RPMI8226 (cell line): ENCODE measurements at regions not wholly inside any gene's neighbourhood (a gene's known extent, or its start where the extent isn't known, plus 50 kb on each side); places are given as distances from the start of the nearest gene placed in this dataset.
A peak's percentile ranks its signal among the peaks of the same experiment; 100 is the strongest.
"Not testable (repeated sequence)": the region's sequence is repeated elsewhere in the genome, so short reads cannot be mapped to it uniquely, and the experiment has no call there.

Experiments used
- DNase-seq: peaks from one replicate; pipeline ENCODE4 v3.0.0-alpha.2; 2015

DNA sequence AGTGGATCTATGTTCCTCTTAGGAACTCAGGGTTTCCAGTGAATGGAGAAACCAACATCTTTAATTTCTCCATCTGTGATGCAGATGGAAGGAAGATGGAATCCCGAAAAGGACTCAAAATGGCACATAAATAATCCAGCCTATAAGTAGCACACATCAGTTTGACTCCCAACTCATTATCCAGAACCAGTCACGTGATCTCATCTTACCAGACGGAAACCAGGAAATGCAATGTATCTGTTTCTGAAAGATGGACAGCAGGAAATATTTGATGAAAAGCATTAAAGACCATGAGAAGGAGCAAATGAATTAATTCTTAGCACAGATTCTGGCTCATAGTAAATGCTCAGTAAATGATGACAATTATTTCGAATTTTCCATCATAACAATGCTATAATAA is 443.1 kb upstream of the FMR1 start:
- no peak for DNase-seq

DNA sequence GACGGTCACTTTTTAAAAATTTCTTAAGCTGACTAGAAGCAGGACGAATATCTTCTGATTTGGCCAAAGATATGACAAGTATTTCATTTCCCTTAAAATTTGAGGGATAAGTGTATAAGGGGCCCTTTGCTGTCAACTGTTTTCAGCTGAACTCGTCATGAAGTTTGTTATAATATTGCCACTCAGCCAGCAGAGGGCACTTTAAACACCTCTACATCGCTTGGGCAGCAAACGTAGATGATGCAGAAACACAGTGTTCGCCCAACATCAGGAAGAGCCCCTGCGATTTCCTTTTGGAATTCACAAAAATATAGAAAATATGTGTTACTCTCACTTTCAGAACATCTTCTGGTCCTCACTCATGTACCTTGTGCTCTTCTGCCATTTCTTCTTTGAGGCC is 435.7 kb upstream of the FMR1 start:
- DNase-seq: peak; percentile 33

DNA sequence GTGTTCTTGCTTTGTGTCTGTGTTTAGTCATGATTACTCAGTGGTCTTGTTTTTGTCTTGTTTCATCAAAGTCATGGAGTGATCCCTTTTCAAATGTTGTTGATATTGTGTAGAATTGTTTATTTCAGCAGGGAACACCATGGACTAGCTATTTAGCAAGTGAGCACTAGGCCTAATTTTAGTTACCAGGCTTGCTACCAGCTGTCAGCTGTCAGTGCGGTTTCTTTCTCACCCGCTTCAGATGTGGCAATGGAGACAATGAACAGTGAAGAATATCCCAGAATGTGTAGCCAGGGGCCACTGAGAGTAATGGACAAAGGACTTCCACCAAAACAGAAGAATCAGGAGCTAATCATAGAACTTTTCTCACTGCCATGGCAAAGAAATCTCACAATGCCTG is 432.8 kb upstream of the FMR1 start:
- no peak for DNase-seq

DNA sequence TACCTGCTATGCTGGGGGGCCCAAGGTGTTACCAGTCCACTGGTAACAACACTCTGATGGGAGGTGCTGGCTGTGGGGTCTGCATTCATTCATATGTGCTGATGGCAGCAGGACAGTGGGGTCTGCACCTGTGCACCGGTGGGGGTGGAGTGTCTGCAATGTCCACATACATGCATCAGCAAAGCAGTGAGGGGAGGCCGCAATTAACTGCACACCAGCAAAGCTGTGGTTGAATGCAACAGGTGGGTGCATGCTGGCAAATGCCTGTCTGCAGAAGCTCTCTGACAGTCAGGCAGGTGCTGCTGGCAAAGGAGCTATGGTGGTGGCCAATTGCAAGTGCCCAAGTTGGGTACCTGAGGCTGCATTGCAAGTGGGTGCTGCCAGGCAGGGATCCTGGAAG is 426.5 kb upstream of the FMR1 start:
- no peak for DNase-seq

DNA sequence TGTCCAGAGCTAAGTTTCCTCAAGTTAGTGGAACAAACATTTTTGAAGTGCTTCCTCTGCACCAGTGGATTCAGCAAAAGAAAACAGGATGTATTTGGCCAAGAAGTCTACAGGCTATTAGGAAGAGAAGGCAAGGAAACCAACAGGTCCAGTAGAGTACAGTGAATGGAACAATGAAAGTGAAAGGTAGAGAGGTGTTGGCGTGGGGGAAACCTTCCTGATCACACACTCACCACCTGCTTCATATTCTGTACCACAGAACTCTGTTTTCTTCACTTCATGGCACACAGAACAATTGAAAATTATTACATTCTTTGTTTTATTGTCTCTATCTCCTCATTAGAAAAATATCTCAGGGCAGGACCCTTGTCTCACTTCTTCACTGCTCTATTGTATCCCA is 417.4 kb upstream of the FMR1 start:
- no peak for DNase-seq

DNA sequence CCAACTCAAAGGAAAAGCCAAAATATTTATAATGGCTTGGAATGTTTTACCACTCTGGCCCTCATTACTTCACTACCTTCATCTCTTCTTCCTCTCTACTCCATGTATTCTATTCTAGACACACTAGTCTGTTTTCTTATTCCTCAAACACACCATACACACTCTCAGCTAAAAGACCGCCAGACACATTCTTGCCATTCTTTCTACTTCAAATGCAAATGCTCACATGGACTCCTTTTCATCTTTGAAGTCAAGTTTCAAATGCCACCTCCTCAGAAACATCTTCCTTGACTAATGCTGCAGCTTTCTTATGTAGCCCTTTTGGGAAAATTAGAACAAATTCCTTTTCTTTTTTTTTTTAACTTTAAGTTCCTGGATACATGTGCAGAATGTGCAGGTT is 412.9 kb upstream of the FMR1 start:
- no peak for DNase-seq

DNA sequence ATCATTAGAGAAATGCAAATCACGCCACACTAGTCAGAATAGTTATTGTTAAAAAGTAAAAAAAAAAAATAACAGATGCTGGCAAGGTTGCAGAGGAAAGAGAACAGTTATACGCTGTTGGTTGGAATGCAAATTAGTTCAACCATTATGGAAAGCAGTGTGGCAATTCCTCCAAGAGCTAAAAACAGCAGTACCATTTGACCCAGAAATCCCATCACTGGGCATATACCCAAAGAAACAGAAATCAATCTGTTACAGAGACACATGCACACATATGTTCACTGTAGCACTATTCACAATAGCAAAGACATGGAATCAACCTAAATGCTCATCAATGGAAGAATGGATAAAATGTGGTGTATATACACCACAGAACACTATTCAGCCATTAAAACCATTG is 388.7 kb upstream of the FMR1 start:
- no peak for DNase-seq

DNA sequence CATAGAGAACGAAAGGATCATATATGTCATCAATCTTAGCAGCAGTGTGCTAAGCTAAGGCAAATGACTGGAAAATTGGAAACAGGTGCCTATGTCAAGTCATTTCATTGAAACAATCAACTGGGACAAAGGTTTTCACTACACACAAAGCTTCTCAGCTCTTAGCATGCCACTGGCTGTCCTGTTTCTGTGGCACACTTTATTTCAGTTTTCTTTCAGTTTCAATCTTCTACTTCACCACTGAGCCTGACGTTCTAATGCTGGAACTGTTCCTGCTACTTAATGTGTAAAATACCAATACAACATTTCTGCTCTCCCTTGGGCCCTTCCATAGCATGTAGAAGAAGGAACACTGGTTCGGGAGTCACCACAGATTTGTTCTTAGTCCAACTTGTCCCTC is 378.3 kb upstream of the FMR1 start:
- no peak for DNase-seq

DNA sequence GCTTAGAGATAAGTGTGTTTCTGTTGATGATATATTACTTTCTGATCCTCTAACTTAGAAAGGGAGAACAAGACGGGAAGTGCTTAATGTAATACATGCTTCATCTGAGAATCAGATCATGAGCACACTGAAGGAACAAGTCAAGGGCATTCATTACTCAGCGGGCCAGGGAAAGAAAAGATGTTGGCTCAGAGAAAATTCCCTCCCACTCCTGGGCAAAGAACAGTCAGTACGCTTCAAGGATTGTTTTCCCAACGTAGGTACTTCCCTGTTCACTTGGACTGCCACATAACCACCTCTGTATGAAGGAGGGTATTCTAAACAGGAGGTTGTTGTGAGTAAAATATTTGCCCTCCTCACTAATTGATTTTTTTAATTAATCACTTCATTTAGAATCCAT is 374.5 kb upstream of the FMR1 start:
- DNase-seq: no peak

DNA sequence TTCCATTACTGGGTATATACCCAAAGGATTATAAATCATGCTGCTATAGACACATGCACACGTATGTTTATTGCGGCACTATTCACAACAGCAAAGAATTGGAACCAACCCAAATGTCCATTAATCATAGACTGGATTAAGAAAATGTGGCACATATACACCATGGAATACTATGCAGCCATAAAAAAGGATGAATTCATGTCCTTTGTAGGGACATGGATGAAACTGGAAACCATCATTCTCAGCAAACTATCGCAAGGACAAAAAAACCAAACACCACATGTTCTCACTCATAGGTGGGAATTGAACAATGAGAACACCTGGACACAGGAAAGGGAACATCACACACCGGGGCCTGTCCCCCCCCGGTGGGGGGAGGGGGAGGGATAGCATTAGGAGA is 363.7 kb upstream of the FMR1 start:
- DNase-seq: not testable (repeated sequence)

DNA sequence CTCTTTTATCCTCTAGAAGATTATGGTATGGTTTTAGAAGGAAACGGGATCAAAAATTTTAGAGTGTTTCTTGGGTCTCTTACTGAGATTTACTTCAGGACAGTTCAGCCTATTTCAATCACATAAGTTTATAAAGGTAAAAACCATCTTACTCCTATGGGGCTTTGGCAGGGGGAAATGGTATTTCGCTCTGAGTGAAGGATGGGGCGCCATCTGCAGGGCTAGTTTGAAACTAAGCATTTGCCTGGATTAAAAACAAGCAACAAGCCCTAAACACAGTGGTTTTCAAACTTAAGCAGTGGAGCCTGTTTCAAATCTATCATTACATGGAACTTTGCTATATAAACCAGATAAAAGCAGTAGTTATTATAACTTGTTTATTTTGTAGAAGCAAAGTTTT is 361.5 kb upstream of the FMR1 start:
- peak; percentile 24 for DNase-seq

DNA sequence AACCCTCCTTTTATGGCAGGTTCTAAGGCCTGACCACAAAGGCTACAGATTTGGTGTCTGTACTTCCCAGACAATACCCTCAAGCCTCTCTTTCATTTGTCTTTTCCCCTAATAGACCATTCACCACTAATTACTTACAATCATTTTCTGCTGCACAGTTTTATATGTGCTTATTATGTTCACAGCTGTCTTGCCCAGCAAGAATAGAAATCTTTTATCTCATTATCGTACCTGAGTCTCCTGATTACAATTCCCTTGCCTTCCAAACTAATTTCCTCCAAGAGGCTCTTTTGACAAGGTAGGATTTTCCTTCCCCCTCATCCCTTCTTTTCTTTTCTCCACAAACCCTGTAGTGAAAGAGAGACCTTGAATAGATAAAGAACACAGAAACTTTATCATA is 352.5 kb upstream of the FMR1 start:
- DNase-seq: no peak

DNA sequence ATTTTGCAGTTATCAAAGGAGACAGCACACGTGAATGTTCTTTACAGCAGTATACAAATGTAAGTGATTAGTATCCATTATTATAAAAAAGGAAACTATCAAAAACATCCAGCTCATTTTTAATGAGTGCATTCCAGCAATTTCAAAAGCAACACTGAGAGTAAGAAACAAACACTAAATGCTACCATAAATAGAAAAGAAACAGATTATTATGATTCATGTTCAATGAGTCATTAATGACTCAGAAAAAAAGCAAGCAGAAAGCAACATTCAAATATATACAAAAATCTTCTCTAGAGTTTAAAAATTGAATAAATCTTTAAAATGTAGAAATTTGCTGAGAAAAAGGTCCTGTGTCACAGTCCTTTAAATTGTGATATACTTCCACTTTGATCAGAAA is 346.5 kb upstream of the FMR1 start:
- DNase-seq: no peak

DNA sequence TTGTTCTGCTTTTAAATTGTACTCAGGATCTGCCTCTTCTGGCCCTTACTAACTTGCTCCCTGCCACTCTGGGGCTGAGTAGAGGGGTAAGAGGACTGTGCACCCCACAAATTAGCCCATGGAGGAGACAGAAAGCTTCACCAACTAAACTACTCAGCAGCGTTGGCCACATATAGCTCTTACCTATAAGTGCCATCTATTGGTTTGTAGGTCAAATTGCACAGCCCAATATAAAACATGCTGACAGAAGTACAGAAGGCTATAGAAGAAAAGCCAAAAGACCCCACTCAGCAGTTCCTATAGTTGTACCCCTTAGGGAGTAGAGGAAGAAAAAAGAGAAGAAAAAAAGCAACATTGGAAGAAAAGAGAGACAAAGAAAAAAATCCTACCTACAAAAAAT is 341.2 kb upstream of the FMR1 start:
- no peak for DNase-seq

DNA sequence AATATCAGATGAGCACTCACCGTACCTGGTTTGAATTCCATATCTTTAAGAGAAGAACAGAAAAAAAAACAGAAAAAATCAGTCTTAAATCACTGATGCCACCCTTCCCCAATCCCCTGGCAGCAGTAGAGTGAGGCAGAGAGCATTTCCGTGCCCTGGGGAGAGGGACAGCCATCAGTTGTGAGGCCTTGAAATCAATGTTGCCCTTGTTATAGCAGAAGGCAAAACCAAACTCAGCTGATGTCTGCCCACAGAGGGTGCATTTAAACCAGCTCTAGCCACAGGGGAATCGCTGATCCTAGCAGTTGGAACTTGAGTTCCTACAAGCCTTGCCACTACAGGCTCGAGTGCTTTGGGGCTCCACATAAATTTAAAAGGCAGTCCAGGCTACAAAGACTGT is 338.5 kb upstream of the FMR1 start:
- DNase-seq: no peak

DNA sequence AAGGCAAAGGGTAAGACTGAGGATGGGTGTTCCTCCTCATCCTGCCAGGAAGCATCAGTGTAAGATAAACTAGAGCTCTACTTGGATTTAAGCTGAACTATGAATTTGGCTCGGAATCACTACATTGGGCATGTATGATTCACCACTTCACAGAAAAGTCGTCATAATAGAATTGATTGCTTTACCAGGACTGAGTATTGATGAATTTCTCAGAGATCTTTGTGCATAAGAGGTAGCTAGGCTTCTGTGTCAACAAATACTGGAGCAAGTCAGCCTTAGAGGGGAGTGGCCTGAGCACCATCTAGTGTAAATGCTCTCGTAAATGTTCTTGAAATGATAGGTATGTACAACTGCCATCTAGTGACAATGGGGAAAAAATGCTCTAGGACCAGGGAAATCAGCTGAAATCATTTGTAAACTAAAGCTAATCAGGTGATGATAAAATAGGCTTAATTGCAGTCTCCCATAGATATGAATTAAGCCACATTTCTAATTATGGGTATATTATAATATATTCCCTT is 309.5 kb upstream of the FMR1 start:
- DNase-seq: peak; percentile 7

DNA sequence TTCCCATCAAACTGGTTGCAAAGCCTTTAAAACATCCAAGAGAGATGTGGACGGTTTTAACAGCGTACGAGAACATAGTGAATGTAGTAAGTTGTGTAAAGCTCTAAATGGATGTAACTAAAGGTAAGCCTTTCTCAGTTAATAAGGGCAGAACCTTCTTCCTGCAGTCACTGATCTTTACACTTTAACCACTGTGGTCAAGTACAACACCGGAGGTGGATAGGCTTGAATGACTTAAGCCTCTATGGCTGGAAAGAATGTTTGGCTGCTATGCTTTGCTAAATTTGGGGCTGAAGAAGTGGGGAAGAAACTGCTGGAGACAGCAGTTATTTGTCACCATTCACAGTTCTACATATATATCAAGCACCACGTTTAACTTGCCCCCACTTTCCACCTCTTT is 285.1 kb upstream of the FMR1 start:
- DNase-seq: no peak

DNA sequence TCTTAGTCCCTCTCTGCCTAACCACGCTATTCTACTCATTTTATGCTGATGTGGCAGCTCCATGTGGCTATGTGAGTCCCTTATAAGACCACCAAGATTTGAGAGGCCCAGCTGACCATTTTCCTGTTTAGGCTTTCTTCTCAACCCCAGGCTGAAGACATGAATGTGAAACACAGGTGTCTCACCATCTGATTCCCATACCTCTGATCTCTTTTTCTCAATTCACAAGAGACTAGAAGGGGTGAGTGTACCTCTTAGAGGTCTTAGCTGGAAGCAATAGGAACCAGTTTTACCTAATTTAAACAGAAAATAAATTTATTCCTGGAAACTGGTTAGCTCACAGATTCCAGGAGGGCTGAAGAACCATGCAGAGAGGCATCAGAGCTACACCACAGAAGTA is 276.5 kb upstream of the FMR1 start:
- DNase-seq: no peak

DNA sequence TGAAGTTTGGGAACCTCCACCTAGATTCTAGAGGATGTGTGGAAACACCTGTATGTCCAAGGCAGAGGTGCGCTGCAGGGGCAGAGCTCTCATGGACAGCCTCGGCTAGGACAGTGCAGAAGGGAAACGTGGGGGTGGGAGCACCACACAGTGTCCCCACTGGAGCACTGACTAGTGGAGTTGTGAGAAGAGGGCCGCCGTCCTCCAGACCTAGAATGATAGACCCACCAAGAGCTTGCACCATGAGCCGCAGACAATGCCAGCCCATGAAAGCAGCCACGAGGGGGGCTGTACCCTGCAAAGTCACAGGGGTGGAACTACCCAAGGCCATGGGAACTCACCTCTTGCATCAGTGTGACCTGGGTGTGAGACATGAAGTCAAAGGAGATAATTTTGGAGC is 274.5 kb upstream of the FMR1 start:
- no peak for DNase-seq

DNA sequence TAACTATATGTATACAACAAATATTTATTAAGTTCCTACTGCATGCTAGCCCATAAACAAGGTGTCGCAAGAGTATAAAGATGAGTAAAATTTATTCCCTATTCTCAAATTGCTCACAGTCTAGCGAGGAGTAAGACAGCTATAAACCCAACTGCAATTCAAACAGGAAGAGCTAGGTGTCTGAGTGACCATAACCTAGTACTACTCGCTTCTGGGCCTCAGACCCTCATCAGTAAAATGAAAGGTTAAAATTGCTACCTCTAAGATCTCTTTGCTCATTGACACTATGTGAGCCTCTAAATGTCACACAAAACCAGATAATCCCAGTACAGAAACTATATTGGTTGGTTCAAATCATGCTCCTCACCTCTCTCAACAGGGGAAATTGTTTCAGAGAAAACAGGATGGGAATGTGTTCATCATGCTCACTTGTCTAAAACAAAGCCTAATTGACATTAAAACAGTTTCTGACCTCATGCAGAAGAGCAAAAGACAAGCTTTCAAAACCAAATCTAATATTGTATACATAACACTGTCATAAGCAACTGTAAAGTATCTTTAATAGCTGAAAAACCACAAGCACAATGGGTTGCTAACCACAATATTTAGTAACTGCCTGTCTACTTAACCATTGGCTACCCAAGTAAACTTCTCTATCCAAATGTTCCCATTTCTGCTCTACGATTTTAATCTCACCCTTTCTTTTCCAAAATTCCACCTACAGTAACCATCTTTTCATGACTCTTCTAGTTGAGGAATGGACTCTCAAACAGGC is 264.6 kb upstream of the FMR1 start:
- DNase-seq: no peak

DNA sequence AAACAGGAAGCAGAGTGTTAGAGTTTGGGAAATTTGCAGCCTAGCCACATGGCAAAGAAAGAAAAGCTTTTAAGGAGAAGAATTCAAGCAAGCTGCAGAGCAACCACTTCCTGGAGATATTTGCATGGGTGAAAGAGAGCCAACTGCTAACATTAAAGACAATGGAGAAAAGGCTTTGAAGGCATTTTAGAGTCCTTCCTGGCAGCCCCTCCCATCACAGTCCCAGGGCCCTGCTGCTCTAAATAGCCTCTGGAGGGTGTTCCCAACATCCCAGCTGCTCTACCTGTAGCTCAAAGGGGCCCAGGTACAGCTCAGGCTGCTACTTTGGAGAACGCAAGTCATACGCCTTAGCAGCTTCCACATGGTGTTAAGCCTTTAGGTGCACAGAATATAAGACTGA is 235.9 kb upstream of the FMR1 start:
- no peak for DNase-seq

DNA sequence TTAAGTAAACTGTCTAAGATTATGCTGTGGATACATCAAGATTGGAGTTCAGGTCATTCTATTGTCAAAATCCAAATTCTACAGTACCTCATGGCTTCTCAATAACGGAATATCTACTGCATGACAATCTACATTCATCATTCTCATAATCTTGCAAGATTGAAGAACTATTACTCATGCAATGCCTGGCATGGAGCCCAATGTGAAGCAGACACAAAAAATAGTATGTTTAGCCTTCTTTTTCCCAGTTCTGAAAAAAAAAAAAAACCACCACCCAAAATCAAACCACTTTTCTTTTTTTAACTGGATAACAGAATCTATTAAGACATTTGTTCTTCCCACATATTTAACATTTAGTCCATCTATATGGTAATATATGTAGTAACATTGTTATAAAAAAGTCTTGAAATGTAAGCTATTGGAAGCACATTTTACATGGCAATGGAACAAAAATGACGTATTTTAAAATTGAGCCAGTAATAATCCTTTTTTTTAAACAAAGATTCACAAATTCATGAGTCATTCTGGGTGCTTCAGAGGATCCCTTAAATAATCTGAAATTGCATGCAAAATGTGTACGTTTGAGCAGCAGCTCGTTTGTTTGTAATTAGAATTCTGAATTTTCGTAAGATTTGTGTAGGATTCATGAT is 232.2 kb upstream of the FMR1 start:
- no peak for DNase-seq

DNA sequence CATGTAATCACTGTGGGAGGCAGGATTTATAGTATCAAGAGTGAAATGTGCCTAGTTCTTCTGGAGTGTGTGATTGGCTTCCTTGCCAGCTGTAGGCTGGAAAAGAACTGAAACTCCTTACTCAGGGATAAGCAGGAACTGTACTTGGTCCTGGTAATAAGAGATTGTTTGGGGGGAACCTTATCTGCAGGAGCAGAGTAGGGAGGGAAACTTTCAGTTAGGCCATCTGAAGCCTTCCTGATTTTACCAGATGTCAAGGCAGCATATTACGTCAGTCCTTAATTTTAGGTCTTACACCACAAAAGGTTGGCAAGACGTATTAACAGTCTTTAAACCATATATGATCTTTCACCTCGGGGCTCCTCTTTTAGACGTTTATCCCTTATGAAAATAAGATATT is 231.5 kb upstream of the FMR1 start:
- DNase-seq: no peak

DNA sequence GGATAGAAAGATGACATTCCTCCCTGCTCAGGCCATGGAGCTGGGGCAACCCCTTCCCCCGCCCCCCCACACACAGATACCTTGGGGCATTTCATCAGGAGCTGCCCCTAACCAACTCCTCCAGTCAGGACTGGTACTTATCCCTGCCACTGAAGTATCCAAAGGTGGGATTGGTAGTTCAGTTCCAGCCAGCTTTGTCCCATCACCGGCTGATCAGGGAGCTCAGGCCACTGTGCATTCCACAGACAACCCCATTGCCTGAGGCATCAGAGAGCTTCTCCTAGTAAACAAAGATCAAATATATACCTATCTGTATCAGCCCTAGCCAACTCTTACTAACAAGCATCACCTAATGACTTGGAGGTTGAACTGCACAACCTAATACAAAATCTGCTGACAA is 218.2 kb upstream of the FMR1 start:
- no peak for DNase-seq

DNA sequence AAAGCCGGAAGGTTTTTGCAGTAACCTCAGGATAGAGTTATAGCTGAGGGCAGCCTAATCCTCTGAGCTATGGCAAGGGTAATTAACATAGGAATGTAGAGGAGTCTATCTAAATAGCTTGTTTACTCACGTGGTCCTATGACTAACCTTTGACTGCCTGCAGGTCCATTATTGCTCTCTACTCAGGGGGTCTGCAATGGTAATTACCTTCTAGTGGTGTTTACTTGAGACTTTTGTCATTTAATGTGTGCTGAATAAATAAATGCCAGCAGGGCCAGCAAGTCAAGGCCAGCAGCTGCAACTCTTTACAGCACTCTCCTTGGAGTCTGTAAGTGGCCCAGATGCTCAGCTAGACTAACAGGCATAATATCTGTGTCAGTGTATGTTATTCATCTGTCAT is 212.7 kb upstream of the FMR1 start:
- no peak for DNase-seq
